ENCODE measurements at regions not wholly inside any gene's neighbourhood (a gene's known extent, or its start where the extent isn't known, plus 50 kb on each side); places are given as distances from the start of the nearest gene placed in this dataset.

DNA sequence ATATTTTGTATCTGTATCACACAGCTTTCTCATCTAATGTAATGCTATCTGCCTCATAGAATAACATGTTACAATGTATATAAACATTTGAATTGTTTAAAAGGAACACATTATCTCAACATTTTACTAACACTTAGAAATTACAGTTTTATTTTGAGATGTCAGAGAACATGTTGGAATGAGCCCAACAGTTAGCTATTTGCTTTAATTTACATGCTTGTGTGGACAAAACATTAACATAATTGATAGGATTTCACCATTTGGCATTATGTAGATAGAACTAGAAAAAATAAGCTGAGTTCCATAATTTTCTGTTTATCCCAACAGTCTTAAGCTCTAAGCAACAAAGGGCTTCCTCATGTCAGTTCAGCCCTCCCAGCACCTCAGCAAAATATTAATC, 330.9 kb downstream of the LMBRD1 start:
- TF ChIP-seq, protein P1, sequence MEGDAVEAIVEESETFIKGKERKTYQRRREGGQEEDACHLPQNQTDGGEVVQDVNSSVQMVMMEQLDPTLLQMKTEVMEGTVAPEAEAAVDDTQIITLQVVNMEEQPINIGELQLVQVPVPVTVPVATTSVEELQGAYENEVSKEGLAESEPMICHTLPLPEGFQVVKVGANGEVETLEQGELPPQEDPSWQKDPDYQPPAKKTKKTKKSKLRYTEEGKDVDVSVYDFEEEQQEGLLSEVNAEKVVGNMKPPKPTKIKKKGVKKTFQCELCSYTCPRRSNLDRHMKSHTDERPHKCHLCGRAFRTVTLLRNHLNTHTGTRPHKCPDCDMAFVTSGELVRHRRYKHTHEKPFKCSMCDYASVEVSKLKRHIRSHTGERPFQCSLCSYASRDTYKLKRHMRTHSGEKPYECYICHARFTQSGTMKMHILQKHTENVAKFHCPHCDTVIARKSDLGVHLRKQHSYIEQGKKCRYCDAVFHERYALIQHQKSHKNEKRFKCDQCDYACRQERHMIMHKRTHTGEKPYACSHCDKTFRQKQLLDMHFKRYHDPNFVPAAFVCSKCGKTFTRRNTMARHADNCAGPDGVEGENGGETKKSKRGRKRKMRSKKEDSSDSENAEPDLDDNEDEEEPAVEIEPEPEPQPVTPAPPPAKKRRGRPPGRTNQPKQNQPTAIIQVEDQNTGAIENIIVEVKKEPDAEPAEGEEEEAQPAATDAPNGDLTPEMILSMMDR (conservative IDR thresholded peaks at IDR 0.05; ENCODE audit: low read length), result no peak
- TF ChIP-seq EZH2phosphoT487 (IDR thresholded peaks at IDR 0.05; ENCODE audit: borderline replicate concordance, low read depth, low read length), result no peak
